Chondrocyte (in vitro differentiated cells): ENCODE measurements at regions not wholly inside any gene's neighbourhood (a gene's known extent, or its start where the extent isn't known, plus 50 kb on each side); places are given as distances from the start of the nearest gene placed in this dataset.

Source experiments
- DNase-seq: peaks from one replicate; pipeline ENCODE4 v3.0.0; 2021; ENCODE audit warnings: mixed read lengths, low spot score
- H3K27ac Mint-ChIP-seq: one replicate; pipeline ENCODE4 v1.8.0; 2021; ENCODE audit warnings: mild to moderate bottlenecking, moderate library complexity, mixed read lengths; ENCODE audit not compliant: unreplicated experiment
- H3K27me3 Mint-ChIP-seq: 2 replicates; pipeline ENCODE4 v1.8.0; 2021; ENCODE audit warnings: low read depth, mixed read lengths
- H3K36me3 Mint-ChIP-seq: 2 replicates; pipeline ENCODE4 v1.8.0; 2021; ENCODE audit warnings: low read depth, mixed read lengths
- H3K4me1 Mint-ChIP-seq: 2 replicates; pipeline ENCODE4 v1.8.0; 2021; ENCODE audit warnings: low read depth, mild to moderate bottlenecking, mixed read lengths
- H3K4me3 Mint-ChIP-seq: one replicate; pipeline ENCODE4 v1.8.0; 2021; ENCODE audit warnings: mild to moderate bottlenecking, moderate library complexity, mixed read lengths; ENCODE audit not compliant: unreplicated experiment
- H3K9me3 Mint-ChIP-seq: 2 replicates; pipeline ENCODE4 v1.8.0; 2021; ENCODE audit warnings: low read depth, mixed read lengths
- CTCF ChIP-seq: fragments of 200-600 bp; sonication (generic); IDR thresholded peaks from 2 replicates; pipeline ENCODE4 v1.5.0; 2021; ENCODE audit warnings: antibody characterized with exemption, mild to moderate bottlenecking, moderate library complexity

GRCh38 chr5:17132444-17133083 is 84.9 kb upstream of the BASP1 start:
- Mint-ChIP-seq H3K27ac (no peak overlapping the region), H3K9me3 (no peaks in the 10 kb centered on the region), H3K4me1 (peaks cover 37% of the 10 kb centered on the region), H3K27me3 (no peaks in the 10 kb centered on the region), H3K4me3 (no peak overlapping the region), H3K36me3 (no peaks in the 10 kb centered on the region)
- DNase-seq, result no peak
- peak; percentile 86 for TF ChIP-seq CTCF

GRCh38 chr5:17135050-17135449 is 82.4 kb upstream of the BASP1 start:
- no peak for DNase-seq
- Mint-ChIP-seq H3K36me3 (no peaks in the 10 kb centered on the region), H3K9me3 (no peaks in the 10 kb centered on the region), H3K4me1 (peaks cover 12% of the 10 kb centered on the region), H3K27me3 (no peaks in the 10 kb centered on the region), H3K4me3 (no peak overlapping the region), H3K27ac (no peak overlapping the region)
- no peak for TF ChIP-seq CTCF

GRCh38 chr5:17143335-17143734 is 74.1 kb upstream of the BASP1 start:
- Mint-ChIP-seq H3K9me3 (no peaks in the 10 kb centered on the region), H3K4me1 (peaks cover 8% of the 10 kb centered on the region), H3K27ac (no peak overlapping the region), H3K4me3 (no peak overlapping the region), H3K27me3 (no peaks in the 10 kb centered on the region), H3K36me3 (no peaks in the 10 kb centered on the region)
- TF ChIP-seq CTCF, result no peak
- no peak for DNase-seq

- no peak overlapping the region for H3K27ac Mint-ChIP-seq
- H3K9me3 Mint-ChIP-seq, result no peaks in the 10 kb centered on the region
- no peak overlapping the region for H3K4me3 Mint-ChIP-seq
- no peaks in the 10 kb centered on the region for H3K36me3 Mint-ChIP-seq
- no peaks in the 10 kb centered on the region for H3K27me3 Mint-ChIP-seq
- DNase-seq, result no peak
- no peak for TF ChIP-seq CTCF
- H3K4me1 Mint-ChIP-seq, result peaks cover 8% of the 10 kb centered on the region
These were observed 71.1 kb upstream of the BASP1 start for GRCh38 chr5:17146280-17146841.

GRCh38 chr5:17147170-17147569 is 70.3 kb upstream of the BASP1 start:
- Mint-ChIP-seq H3K36me3 (no peaks in the 10 kb centered on the region), H3K4me3 (no peak overlapping the region), H3K9me3 (no peaks in the 10 kb centered on the region), H3K27ac (no peak overlapping the region), H3K27me3 (no peaks in the 10 kb centered on the region), H3K4me1 (peaks cover 16% of the 10 kb centered on the region)
- DNase-seq, result no peak
- no peak for TF ChIP-seq CTCF
